Keratinocyte (primary cell): ENCODE measurements at regions not wholly inside any gene's neighbourhood (a gene's known extent, or its start where the extent isn't known, plus 50 kb on each side); places are given as distances from the start of the nearest gene placed in this dataset.

Source experiments
- DNase-seq: peaks from one replicate; pipeline ENCODE4 v3.0.0-alpha.2; 2011; ENCODE audit warnings: low read depth, missing footprints, low spot score
- FAIRE-seq: peaks from 2 replicates; lab custom pipeline; 2011; peaks lifted over from hg19 to GRCh38; lab: Jason Lieb, UNC
- H2AFZ ChIP-seq: 2 replicates; pipeline ENCODE4 v1.6.0; 2012; ENCODE audit warnings: low read length, control low read depth, inconsistent platforms; ENCODE audit not compliant: control insufficient read depth
- H3K27ac ChIP-seq: 2 replicates; pipeline ENCODE4 v1.5.1; 2011; ENCODE audit warnings: low read length; ENCODE audit not compliant: control insufficient read depth, insufficient read depth
- H3K27me3 ChIP-seq: 3 replicates; pipeline ENCODE4 v1.6.0; 2011; ENCODE audit warnings: low read length; ENCODE audit not compliant: control insufficient read depth, insufficient read depth; ENCODE audit errors: extremely low read depth
- H3K36me3 ChIP-seq, 2 experiments: 2 replicates in 1 of 2; 3 replicates in 1 of 2; pipeline ENCODE4 v1.5.1; 2011; ENCODE audit warnings: low read length in 2 of 2, mild to moderate bottlenecking in 1 of 2; ENCODE audit not compliant: control insufficient read depth in 2 of 2, insufficient read depth in 2 of 2; ENCODE audit errors: extremely low read depth in 1 of 2
- H3K4me1 ChIP-seq: 3 replicates; pipeline ENCODE4 v1.5.1; 2011; ENCODE audit warnings: low read length; ENCODE audit not compliant: control insufficient read depth, insufficient read depth; ENCODE audit errors: extremely low read depth
- H3K4me2 ChIP-seq: 3 replicates; pipeline ENCODE4 v1.6.0; 2011; ENCODE audit warnings: low read depth, low read length; ENCODE audit not compliant: control insufficient read depth, insufficient read depth; ENCODE audit errors: extremely low read depth
- H3K4me3 ChIP-seq, 3 experiments: fragments of 200-600 bp in 1 of 3; sonication (generic) in 1 of 3; 2 replicates in 2 of 3; 3 replicates in 1 of 3; pipeline ENCODE4 v1.5.1; 2011 to 2016; ENCODE audit warnings: low read length in 3 of 3, mild to moderate bottlenecking in 3 of 3, control low read depth in 2 of 3, inconsistent platforms in 1 of 3, low read depth in 1 of 3, mixed read lengths in 1 of 3, mixed run types in 1 of 3, moderate library complexity in 1 of 3; ENCODE audit not compliant: control insufficient read depth in 2 of 3, insufficient read depth in 2 of 3; ENCODE audit errors: extremely low read depth in 1 of 3
- H3K79me2 ChIP-seq: 2 replicates; pipeline ENCODE4 v1.6.0; 2012; ENCODE audit warnings: low read length; ENCODE audit not compliant: control insufficient read depth, insufficient read depth
- H3K9ac ChIP-seq: 3 replicates; pipeline ENCODE4 v1.6.0; 2011; ENCODE audit warnings: low read length; ENCODE audit not compliant: control insufficient read depth, insufficient read depth; ENCODE audit errors: extremely low read depth
- H3K9me1 ChIP-seq: 3 replicates; pipeline ENCODE4 v1.6.0; 2011; ENCODE audit warnings: low read length; ENCODE audit not compliant: control insufficient read depth, insufficient read depth; ENCODE audit errors: extremely low read depth
- H3K9me3 ChIP-seq: 2 replicates; pipeline ENCODE4 v1.5.1; 2012; ENCODE audit warnings: low read depth, low read length; ENCODE audit not compliant: control insufficient read depth
- H4K20me1 ChIP-seq: 3 replicates; pipeline ENCODE4 v1.6.0; 2011; ENCODE audit warnings: low read length; ENCODE audit not compliant: control insufficient read depth, insufficient read depth; ENCODE audit errors: extremely low read depth
- EZH2 ChIP-seq: IDR thresholded peaks from one replicate; pipeline ENCODE4 v1.6.1; 2012; ENCODE audit warnings: inconsistent platforms, mild to moderate bottlenecking, low read length, moderate library complexity
- dilution Hi-C: fragments of 300-500 bp; cut with MboI; formaldehyde crosslinking; loops from one replicate; pipeline ENCODE4 v1.7.0; 2020; ENCODE audit warnings: low sequenced_read_pairs; ENCODE audit not compliant: extremely low pct_ligation_motif_present
- TF ChIP-seq, protein P1 (sequence below), 3 experiments: IDR thresholded peaks in 1 of 3; conservative IDR thresholded peaks in 1 of 3; optimal IDR thresholded peaks in 1 of 3; 2 replicates in 2 of 3; 3 replicates in 1 of 3; pipeline versions ENCODE3 to v1.5.1; 2011; ENCODE audit warnings: low read length in 3 of 3, mild to moderate bottlenecking in 3 of 3, moderate library complexity in 2 of 3, control low read depth in 1 of 3, inconsistent platforms in 1 of 3; ENCODE audit not compliant: insufficient read depth in 2 of 3; ENCODE audit errors: extremely low read depth in 1 of 3

DNA sequence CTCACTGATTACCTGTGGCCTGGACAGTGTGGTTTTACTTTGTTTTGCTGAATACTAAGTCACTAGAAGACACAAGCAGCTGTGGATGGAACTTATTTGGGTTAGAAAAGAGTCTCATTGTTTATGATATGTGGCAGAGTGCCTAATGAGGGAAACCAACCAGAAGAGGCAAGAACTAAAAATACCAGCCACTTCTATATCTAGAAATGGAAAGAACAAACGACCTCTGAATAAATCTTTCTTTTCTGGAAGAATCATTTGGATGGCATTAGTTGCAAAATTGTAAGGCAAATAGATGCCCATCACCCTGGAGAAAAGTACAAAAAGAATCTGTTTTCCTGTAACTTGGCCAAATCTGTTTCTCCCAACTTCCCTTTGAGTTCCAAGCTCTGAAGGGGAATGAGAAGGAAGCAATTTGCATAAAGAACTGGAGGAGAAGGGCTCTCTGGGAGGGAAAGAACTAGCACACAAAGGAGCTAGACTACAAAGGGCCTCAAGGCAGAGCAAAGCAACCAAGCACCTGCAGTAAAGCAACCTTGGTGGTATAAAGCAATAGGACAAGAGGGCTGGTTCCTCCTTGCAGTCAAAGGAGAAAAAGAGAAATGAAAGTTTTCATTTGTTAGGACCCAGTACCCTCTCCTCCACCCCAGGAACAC is 455.4 kb downstream of the CAAP1 start:
- no peak for FAIRE-seq
- TF ChIP-seq, protein P1, sequence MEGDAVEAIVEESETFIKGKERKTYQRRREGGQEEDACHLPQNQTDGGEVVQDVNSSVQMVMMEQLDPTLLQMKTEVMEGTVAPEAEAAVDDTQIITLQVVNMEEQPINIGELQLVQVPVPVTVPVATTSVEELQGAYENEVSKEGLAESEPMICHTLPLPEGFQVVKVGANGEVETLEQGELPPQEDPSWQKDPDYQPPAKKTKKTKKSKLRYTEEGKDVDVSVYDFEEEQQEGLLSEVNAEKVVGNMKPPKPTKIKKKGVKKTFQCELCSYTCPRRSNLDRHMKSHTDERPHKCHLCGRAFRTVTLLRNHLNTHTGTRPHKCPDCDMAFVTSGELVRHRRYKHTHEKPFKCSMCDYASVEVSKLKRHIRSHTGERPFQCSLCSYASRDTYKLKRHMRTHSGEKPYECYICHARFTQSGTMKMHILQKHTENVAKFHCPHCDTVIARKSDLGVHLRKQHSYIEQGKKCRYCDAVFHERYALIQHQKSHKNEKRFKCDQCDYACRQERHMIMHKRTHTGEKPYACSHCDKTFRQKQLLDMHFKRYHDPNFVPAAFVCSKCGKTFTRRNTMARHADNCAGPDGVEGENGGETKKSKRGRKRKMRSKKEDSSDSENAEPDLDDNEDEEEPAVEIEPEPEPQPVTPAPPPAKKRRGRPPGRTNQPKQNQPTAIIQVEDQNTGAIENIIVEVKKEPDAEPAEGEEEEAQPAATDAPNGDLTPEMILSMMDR (optimal IDR thresholded peaks at IDR 0.05 in 1 of 3, IDR thresholded peaks at IDR 0.05 in 1 of 3, conservative IDR thresholded peaks at IDR 0.05 in 1 of 3; ENCODE audit: extremely low read depth in 1 of 3, insufficient read depth in 2 of 3, low read length in 3 of 3) = no peak
- no peak for TF ChIP-seq EZH2
- Histone ChIP-seq H3K9me1 (no peaks in the 10 kb centered on the region), H4K20me1 (no peaks in the 10 kb centered on the region), H3K9me3 (no peaks in the 10 kb centered on the region), H3K36me3 (no peaks in the 10 kb centered on the region), H3K4me1 (no peaks in the 10 kb centered on the region), H2AFZ (no peak overlapping the region), H3K4me2 (no peak overlapping the region), H3K4me3 (no peak overlapping the region), H3K79me2 (no peaks in the 10 kb centered on the region), H3K27me3 (no peaks in the 10 kb centered on the region), H3K9ac (no peak overlapping the region), H3K27ac (no peak overlapping the region)
- DNase-seq = no peak
- dilution Hi-C loops = no loop called here

DNA sequence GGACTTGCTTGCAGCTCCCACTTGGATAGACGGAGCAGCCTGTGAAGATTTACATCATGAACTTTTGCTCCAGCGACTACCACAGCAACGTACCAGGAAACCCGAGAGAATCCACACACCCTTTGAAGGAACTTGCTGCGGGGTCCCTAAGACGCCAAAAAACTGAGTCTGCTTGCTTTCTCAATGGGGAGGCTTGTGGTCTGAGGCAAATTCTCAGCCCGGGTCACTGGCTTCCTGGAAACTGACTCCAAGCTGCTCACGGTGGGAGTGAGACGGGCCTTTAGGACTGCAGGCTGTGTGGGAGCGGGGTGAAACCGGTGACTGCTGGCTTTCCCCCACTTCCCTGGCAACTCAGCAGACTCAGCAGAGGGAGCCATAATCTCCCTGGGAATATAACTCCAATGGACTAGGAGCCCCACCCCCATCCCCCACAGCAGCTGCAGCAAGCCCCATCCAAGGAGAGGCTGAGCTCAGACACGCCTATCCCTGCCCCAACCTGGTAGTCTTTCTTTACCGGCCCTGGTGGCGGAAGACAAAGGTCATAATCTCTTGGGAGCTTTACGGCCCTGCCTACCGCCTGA is 466.0 kb downstream of the CAAP1 start:
- H2AFZ ChIP-seq = no peak overlapping the region
- H3K9ac ChIP-seq = no peak overlapping the region
- no peak for DNase-seq
- no peaks in the 10 kb centered on the region for H3K36me3 ChIP-seq
- no peaks in the 10 kb centered on the region for H3K79me2 ChIP-seq
- no peaks in the 10 kb centered on the region for H3K9me1 ChIP-seq
- H3K4me1 ChIP-seq = no peaks in the 10 kb centered on the region
- H3K9me3 ChIP-seq = no peaks in the 10 kb centered on the region
- FAIRE-seq = no peak
- no peak overlapping the region for H3K4me2 ChIP-seq
- no peaks in the 10 kb centered on the region for H4K20me1 ChIP-seq
- H3K27me3 ChIP-seq = no peaks in the 10 kb centered on the region
- H3K4me3 ChIP-seq = no peak overlapping the region
- no peak for TF ChIP-seq EZH2
- TF ChIP-seq, protein P1 (optimal IDR thresholded peaks at IDR 0.05 in 1 of 3, IDR thresholded peaks at IDR 0.05 in 1 of 3, conservative IDR thresholded peaks at IDR 0.05 in 1 of 3; ENCODE audit: extremely low read depth in 1 of 3, insufficient read depth in 2 of 3, low read length in 3 of 3) = no peak
- no peak overlapping the region for H3K27ac ChIP-seq
- dilution Hi-C loops = no loop called here
